ENCODE measurements at regions not wholly inside any gene's neighbourhood (a gene's known extent, or its start where the extent isn't known, plus 50 kb on each side); places are given as distances from the start of the nearest gene placed in this dataset.

- Histone ChIP-seq H2AFZ (ENCODE audit: low read length) (no peak overlapping the region), H3K9me2 (replicated peaks; ENCODE audit: insufficient read depth, low read length) (no peaks in the 10 kb centered on the region), H4K20me1 (ENCODE audit: insufficient read depth, low read length) (no peaks in the 10 kb centered on the region), H3K4me2 (ENCODE audit: low read depth, low read length) (no peak overlapping the region), H3K4me3 (ENCODE audit: low read length) (no peak overlapping the region), H3F3A (ENCODE audit: insufficient read depth, low read length) (no peaks in the 10 kb centered on the region), H3K9ac (ENCODE audit: low read length) (no peak overlapping the region), H3K36me3 (replicated peaks; ENCODE audit: insufficient read depth, low read length) (no peaks in the 10 kb centered on the region), H3K27ac (ENCODE audit: low read length) (no peak overlapping the region), H3K27me3 (replicated peaks; ENCODE audit: insufficient read depth, low read length) (no peaks in the 10 kb centered on the region), H3K4me1 (ENCODE audit: low read length) (no peaks in the 10 kb centered on the region), H3K79me2 (ENCODE audit: low read length) (no peaks in the 10 kb centered on the region), H3K9me3 (replicated peaks; ENCODE audit: insufficient read depth, low read length) (no peaks in the 10 kb centered on the region)
- DNase-seq, result no peak
- TF ChIP-seq EZH2phosphoT487 (IDR thresholded peaks at IDR 0.05; ENCODE audit: low read length) (no peak), EZH2 (optimal IDR thresholded peaks at IDR 0.05; ENCODE audit: low read depth, low read length) (no peak), CTCF (IDR thresholded peaks at IDR 0.05; ENCODE audit: low read length) (no peak)
Observed at GRCh38 chr3:28118087-28118486, 123.3 kb upstream of the CMC1 start.

DNA sequence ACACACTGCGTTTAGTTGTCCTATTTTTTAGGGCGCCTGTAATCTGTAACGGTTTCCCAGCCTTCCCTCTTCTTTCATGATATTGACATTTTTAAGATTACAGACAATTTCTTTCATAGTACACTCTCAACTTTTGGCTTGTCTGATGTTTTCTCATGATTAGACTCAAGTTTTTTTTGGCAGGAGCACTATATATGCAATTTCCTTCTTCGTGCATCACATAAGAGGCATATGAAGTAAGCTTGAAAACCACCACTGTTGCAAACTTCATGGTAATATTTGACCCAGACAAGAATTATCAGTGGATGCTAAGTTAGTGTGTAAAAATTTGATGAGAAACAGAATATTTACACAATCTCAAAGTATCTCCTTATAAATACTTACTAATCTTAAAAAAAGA lies 119.2 kb upstream of the CMC1 start:
- Histone ChIP-seq H3K9ac (ENCODE audit: low read length) (no peak overlapping the region), H4K20me1 (ENCODE audit: insufficient read depth, low read length) (no peaks in the 10 kb centered on the region), H3K79me2 (ENCODE audit: low read length) (no peaks in the 10 kb centered on the region), H3K4me1 (ENCODE audit: low read length) (no peaks in the 10 kb centered on the region), H3K4me2 (ENCODE audit: low read depth, low read length) (no peak overlapping the region), H3K27me3 (replicated peaks; ENCODE audit: insufficient read depth, low read length) (no peaks in the 10 kb centered on the region), H3K36me3 (replicated peaks; ENCODE audit: insufficient read depth, low read length) (no peaks in the 10 kb centered on the region), H3K9me2 (replicated peaks; ENCODE audit: insufficient read depth, low read length) (no peaks in the 10 kb centered on the region), H3K27ac (ENCODE audit: low read length) (no peak overlapping the region), H3F3A (ENCODE audit: insufficient read depth, low read length) (no peaks in the 10 kb centered on the region), H2AFZ (ENCODE audit: low read length) (no peak overlapping the region), H3K9me3 (replicated peaks; ENCODE audit: insufficient read depth, low read length) (no peaks in the 10 kb centered on the region), H3K4me3 (ENCODE audit: low read length) (no peak overlapping the region)
- no peak for TF ChIP-seq EZH2 (optimal IDR thresholded peaks at IDR 0.05; ENCODE audit: low read depth, low read length)
- no peak for TF ChIP-seq CTCF (IDR thresholded peaks at IDR 0.05; ENCODE audit: low read length)
- TF ChIP-seq EZH2phosphoT487 (IDR thresholded peaks at IDR 0.05; ENCODE audit: low read length), result no peak
- no peak for DNase-seq

DNA sequence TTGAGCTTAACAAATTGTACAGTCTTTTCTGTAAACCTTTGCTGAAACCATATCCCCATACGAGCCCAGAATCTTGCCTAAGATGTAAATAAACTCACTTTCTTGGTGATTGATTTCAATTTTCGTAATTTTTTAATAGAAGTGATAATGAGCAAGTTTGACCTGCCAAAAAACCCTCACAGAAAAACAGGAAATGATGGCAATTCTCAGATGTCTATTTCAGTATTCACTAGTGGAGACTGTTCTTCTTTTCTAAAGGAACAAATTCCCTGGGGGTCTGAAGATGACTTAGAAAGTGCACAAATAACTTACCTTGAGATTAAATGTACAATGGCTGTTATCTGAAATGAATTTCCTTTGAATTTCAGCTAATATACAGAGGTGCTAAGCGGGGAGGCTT lies 116.5 kb upstream of the CMC1 start:
- TF ChIP-seq CTCF (IDR thresholded peaks at IDR 0.05; ENCODE audit: low read length) (no peak), EZH2phosphoT487 (IDR thresholded peaks at IDR 0.05; ENCODE audit: low read length) (no peak), EZH2 (optimal IDR thresholded peaks at IDR 0.05; ENCODE audit: low read depth, low read length) (no peak)

More for the DNA sequence above, 116.5 kb upstream of the CMC1 start:
- Histone ChIP-seq H3K27ac (ENCODE audit: low read length) (no peak overlapping the region), H4K20me1 (ENCODE audit: insufficient read depth, low read length) (no peaks in the 10 kb centered on the region), H3K36me3 (replicated peaks; ENCODE audit: insufficient read depth, low read length) (no peaks in the 10 kb centered on the region), H2AFZ (ENCODE audit: low read length) (no peak overlapping the region), H3K79me2 (ENCODE audit: low read length) (no peaks in the 10 kb centered on the region), H3K4me1 (ENCODE audit: low read length) (no peaks in the 10 kb centered on the region), H3K4me3 (ENCODE audit: low read length) (no peak overlapping the region), H3K9ac (ENCODE audit: low read length) (no peak overlapping the region), H3K4me2 (ENCODE audit: low read depth, low read length) (no peak overlapping the region), H3F3A (ENCODE audit: insufficient read depth, low read length) (no peaks in the 10 kb centered on the region), H3K9me2 (replicated peaks; ENCODE audit: insufficient read depth, low read length) (no peaks in the 10 kb centered on the region), H3K9me3 (replicated peaks; ENCODE audit: insufficient read depth, low read length) (no peaks in the 10 kb centered on the region), H3K27me3 (replicated peaks; ENCODE audit: insufficient read depth, low read length) (no peaks in the 10 kb centered on the region)
- DNase-seq, result no peak
